ENCODE measurements at regions not wholly inside any gene's neighbourhood (a gene's known extent, or its start where the extent isn't known, plus 50 kb on each side); places are given as distances from the start of the nearest gene placed in this dataset.

GRCh38 chr3:187951452-187952190 lies 202.3 kb upstream of the LPP start:
- Histone ChIP-seq H2AK5ac (ENCODE audit: low read depth, low read length) (no peak overlapping the region), H2BK5ac (ENCODE audit: low read depth, low read length, poor library complexity, severe bottlenecking) (no peak overlapping the region), H3K4me2 (ENCODE audit: low read depth, low read length) (no peak overlapping the region), H3K18ac (ENCODE audit: low read depth, low read length) (no peak overlapping the region), H3K4me3 (ENCODE audit: insufficient read depth, low read depth, low read length) (no peak overlapping the region), H3K9ac (ENCODE audit: low read depth, low read length) (no peak overlapping the region), H2BK15ac (ENCODE audit: low read depth, low read length) (no peak overlapping the region), H3K9me3 (ENCODE audit: control insufficient read depth, insufficient read depth, low read length) (no peaks in the 10 kb centered on the region), H4K5ac (ENCODE audit: low read depth, low read length) (no peak overlapping the region), H3K27ac (ENCODE audit: insufficient read depth, low read length) (no peak overlapping the region), H4K8ac (ENCODE audit: low read depth in 2 of 2, low read length in 2 of 2) (no peak overlapping the region), H2BK120ac (ENCODE audit: low read depth, low read length) (no peak overlapping the region), H3K79me1 (ENCODE audit: low read depth in 1 of 2, low read length in 2 of 2) (no peaks in the 10 kb centered on the region), H3K27me3 (ENCODE audit: control insufficient read depth, insufficient read depth, low read length) (no peaks in the 10 kb centered on the region), H4K20me1 (ENCODE audit: insufficient read depth, low read length) (peaks cover 5% of the 10 kb centered on the region; the same call in 1 of the 2 replicates), H2BK20ac (ENCODE audit: low read depth, low read length) (peak overlapping the region; percentile 14; the same call in 1 of the 2 replicates), H2AFZ (replicated peaks; ENCODE audit: low read length, poor library complexity) (no peak overlapping the region), H2AK9ac (replicated peaks; ENCODE audit: low read depth, low read length, poor library complexity) (no peak overlapping the region), H3K4ac (ENCODE audit: low read depth, low read length) (no peak overlapping the region), H3K9me1 (ENCODE audit: insufficient read depth, low read length) (peaks cover 14% of the 10 kb centered on the region), H3K56ac (ENCODE audit: extremely low read depth, insufficient read depth, low read length) (no peak overlapping the region), H3K36me3 (ENCODE audit: control insufficient read depth, insufficient read depth, low read length) (no peaks in the 10 kb centered on the region), H4K91ac (ENCODE audit: insufficient read depth, low read depth, low read length) (no peak overlapping the region), H3K23ac (ENCODE audit: low read depth, low read length) (no peak overlapping the region), H3K4me1 (ENCODE audit: control insufficient read depth, insufficient read depth, low read length) (peaks cover 15% of the 10 kb centered on the region), H3K14ac (replicated peaks; ENCODE audit: low read depth, low read length) (no peak overlapping the region)
- peak; percentile 11 for DNase-seq
- POLR2A ChIA-PET (ENCODE audit: unreplicated experiment), result no interaction called here
- WGBS, 2 experiments (ENCODE audit: extremely low coverage in 2 of 2, insufficient read length in 1 of 2), result 57% methylated on average over 1 of the region's 1 CpG; no CpG with 5 or more reads in 1 of the 2 experiments
- in situ Hi-C loops (cut with MboI; ENCODE audit: low sequenced_read_pairs), result no loop called here
- TF ChIP-seq USF2 (IDR thresholded peaks at IDR 0.05; ENCODE audit: low read depth, low read length) (peak; percentile 8; the same call in 1 of the 2 replicates), POLR2A (IDR thresholded peaks at IDR 0.05; ENCODE audit: low read depth, low read length) (no peak)
- dilution Hi-C loops (cut with HindIII; ENCODE audit: low sequenced_read_pairs, unreplicated experiment), result no loop called here
- CTCF ChIA-PET, result no interaction called here
- intact Hi-C loops (cut with micrococcal nuclease), result no loop called here
- no TSS peak for BruUV-seq (replicated peaks)
- no peak for ATAC-seq (ENCODE audit: low read depth)

Data from IMR-90 (cell line).